ENCODE measurements at regions not wholly inside any gene's neighbourhood (a gene's known extent, or its start where the extent isn't known, plus 50 kb on each side); places are given as distances from the start of the nearest gene placed in this dataset.

DNA sequence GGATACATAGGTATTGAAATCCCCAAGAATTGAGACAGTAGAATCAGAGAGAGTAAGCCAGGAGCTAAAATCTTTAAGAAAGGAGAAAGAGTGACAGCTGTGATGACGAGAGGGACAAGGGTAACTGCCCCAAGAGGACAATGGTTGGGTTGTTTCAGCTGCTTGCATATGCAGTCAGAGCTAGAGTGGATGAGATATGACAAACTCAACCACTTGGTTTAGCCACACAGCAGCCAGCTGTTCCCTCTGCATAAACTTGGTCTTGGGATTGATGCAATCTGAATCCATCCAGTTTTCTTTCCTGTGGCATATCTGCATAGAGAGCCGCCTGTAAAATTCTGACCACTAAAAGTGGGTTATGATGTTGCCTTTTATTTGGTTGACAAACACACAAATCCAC, 100.7 kb downstream of the ZNF622 start:
- TF ChIP-seq CHD1 (IDR thresholded peaks at IDR 0.05; ENCODE audit: low read depth, low read length) (no peak), CEBPB (IDR thresholded peaks at IDR 0.05; ENCODE audit: low read depth, low read length) (no peak), SAP30 (IDR thresholded peaks at IDR 0.05; ENCODE audit: insufficient read depth, insufficient replicate concordance, low read length) (no peak), GABPA (IDR thresholded peaks at IDR 0.05; ENCODE audit: borderline replicate concordance, insufficient read depth, low read length) (no peak), POLR2AphosphoS5 (IDR thresholded peaks at IDR 0.05; ENCODE audit: low read depth, low read length) (no peak), POLR2A (IDR thresholded peaks at IDR 0.05; ENCODE audit: control extremely low read depth in 1 of 2, low read depth in 2 of 2, low read length in 2 of 2) (no peak), CREB1 (IDR thresholded peaks at IDR 0.05) (no peak), RAD21 (IDR thresholded peaks at IDR 0.05 in 1 of 2, conservative IDR thresholded peaks at IDR 0.05 in 1 of 2; ENCODE audit: low read depth in 2 of 2, low read length in 2 of 2) (no peak), CBX5 (IDR thresholded peaks at IDR 0.05; ENCODE audit: low read depth, low read length) (no peak), EZH2 (IDR thresholded peaks at IDR 0.05; ENCODE audit: low read depth, low read length, severe bottlenecking) (no peak)
- TF ChIP-seq, protein P1, sequence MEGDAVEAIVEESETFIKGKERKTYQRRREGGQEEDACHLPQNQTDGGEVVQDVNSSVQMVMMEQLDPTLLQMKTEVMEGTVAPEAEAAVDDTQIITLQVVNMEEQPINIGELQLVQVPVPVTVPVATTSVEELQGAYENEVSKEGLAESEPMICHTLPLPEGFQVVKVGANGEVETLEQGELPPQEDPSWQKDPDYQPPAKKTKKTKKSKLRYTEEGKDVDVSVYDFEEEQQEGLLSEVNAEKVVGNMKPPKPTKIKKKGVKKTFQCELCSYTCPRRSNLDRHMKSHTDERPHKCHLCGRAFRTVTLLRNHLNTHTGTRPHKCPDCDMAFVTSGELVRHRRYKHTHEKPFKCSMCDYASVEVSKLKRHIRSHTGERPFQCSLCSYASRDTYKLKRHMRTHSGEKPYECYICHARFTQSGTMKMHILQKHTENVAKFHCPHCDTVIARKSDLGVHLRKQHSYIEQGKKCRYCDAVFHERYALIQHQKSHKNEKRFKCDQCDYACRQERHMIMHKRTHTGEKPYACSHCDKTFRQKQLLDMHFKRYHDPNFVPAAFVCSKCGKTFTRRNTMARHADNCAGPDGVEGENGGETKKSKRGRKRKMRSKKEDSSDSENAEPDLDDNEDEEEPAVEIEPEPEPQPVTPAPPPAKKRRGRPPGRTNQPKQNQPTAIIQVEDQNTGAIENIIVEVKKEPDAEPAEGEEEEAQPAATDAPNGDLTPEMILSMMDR (IDR thresholded peaks at IDR 0.05; ENCODE audit: control extremely low read depth in 1 of 3, insufficient read depth in 1 of 3, low read depth in 1 of 3, low read length in 3 of 3) = no peak
- TF ChIP-seq, protein P2, sequence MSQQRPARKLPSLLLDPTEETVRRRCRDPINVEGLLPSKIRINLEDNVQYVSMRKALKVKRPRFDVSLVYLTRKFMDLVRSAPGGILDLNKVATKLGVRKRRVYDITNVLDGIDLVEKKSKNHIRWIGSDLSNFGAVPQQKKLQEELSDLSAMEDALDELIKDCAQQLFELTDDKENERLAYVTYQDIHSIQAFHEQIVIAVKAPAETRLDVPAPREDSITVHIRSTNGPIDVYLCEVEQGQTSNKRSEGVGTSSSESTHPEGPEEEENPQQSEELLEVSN (IDR thresholded peaks at IDR 0.05) = no peak
